Colonic mucosa (tissue), 4 donors: ENCODE measurements at regions not wholly inside any gene's neighbourhood (a gene's known extent, or its start where the extent isn't known, plus 50 kb on each side); places are given as distances from the start of the nearest gene placed in this dataset.

Experiments
- DNase-seq: peaks from one replicate; pipeline ENCODE4 v3.0.0-alpha.2; 2020
- H3K27ac ChIP-seq: fragments of 200-600 bp; one replicate; pipeline ENCODE4 v1.8.0; 2021
- H3K27me3 ChIP-seq: fragments of 200-600 bp; one replicate; pipeline ENCODE4 v1.8.0; 2021
- H3K36me3 ChIP-seq: fragments of 200-600 bp; one replicate; pipeline ENCODE4 v1.8.0; 2021
- H3K4me1 ChIP-seq: fragments of 200-600 bp; one replicate; pipeline ENCODE4 v1.8.0; 2021; ENCODE audit warnings: mild to moderate bottlenecking
- H3K4me3 ChIP-seq: fragments of 200-600 bp; one replicate; pipeline ENCODE4 v1.8.0; 2021
- H3K9ac ChIP-seq, 2 donors: one replicate each; pipeline ENCODE4 v1.7.0; 2013; ENCODE audit warnings: control low read depth in 2 of 2, low read depth in 2 of 2, low read length in 2 of 2
- H3K9me3 ChIP-seq: fragments of 200-600 bp; one replicate; pipeline ENCODE4 v1.8.0; 2021
- intact Hi-C: fragments of 100-400 bp; cut with DNase I; formaldehyde crosslinking; loops from one replicate; pipeline ENCODE4 v1.14.1; 2022
- TF ChIP-seq, protein P1 (sequence below): fragments of 200-600 bp; IDR thresholded peaks from one replicate; pipeline ENCODE4 v1.8.0; 2022; ENCODE audit warnings: antibody characterized with exemption, mild to moderate bottlenecking
- donor health status: healthy.
- donor health status: DM: no; HTN: no; CAD: no.
- donor health status: DM: no; HTN: no; CAD: no.

- Histone ChIP-seq H3K27me3 (no peaks in the 10 kb centered on the region), H3K27ac (no peak overlapping the region), H3K36me3 (no peaks in the 10 kb centered on the region), H3K4me1 (no peaks in the 10 kb centered on the region), H3K9ac (no peak overlapping the region), H3K9me3 (no peaks in the 10 kb centered on the region), H3K4me3 (no peak overlapping the region)
- intact Hi-C loops, result no loop called here
- TF ChIP-seq, protein P1, sequence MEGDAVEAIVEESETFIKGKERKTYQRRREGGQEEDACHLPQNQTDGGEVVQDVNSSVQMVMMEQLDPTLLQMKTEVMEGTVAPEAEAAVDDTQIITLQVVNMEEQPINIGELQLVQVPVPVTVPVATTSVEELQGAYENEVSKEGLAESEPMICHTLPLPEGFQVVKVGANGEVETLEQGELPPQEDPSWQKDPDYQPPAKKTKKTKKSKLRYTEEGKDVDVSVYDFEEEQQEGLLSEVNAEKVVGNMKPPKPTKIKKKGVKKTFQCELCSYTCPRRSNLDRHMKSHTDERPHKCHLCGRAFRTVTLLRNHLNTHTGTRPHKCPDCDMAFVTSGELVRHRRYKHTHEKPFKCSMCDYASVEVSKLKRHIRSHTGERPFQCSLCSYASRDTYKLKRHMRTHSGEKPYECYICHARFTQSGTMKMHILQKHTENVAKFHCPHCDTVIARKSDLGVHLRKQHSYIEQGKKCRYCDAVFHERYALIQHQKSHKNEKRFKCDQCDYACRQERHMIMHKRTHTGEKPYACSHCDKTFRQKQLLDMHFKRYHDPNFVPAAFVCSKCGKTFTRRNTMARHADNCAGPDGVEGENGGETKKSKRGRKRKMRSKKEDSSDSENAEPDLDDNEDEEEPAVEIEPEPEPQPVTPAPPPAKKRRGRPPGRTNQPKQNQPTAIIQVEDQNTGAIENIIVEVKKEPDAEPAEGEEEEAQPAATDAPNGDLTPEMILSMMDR, result no peak
- no peak for DNase-seq
Observed at GRCh38 chr6:91130126-91130525, 543.3 kb upstream of the MAP3K7 start.

- Histone ChIP-seq H3K36me3 (no peaks in the 10 kb centered on the region), H3K9ac (no peak overlapping the region), H3K27me3 (no peaks in the 10 kb centered on the region), H3K4me3 (no peak overlapping the region), H3K27ac (no peak overlapping the region), H3K9me3 (no peaks in the 10 kb centered on the region), H3K4me1 (no peaks in the 10 kb centered on the region)
- intact Hi-C loops, result no loop called here
- TF ChIP-seq, protein P1, result no peak
- no peak for DNase-seq
Observed at GRCh38 chr6:91127752-91128151, 540.9 kb upstream of the MAP3K7 start.

- H3K9me3 ChIP-seq, result no peaks in the 10 kb centered on the region
- no peak for DNase-seq
- H3K27me3 ChIP-seq, result no peaks in the 10 kb centered on the region
- no peak overlapping the region for H3K4me3 ChIP-seq
- no peaks in the 10 kb centered on the region for H3K4me1 ChIP-seq
- no peaks in the 10 kb centered on the region for H3K36me3 ChIP-seq
- TF ChIP-seq, protein P1, result no peak
- H3K27ac ChIP-seq, result no peak overlapping the region
- no peak overlapping the region for H3K9ac ChIP-seq
- intact Hi-C loops, result no loop called here
Observed at GRCh38 chr6:91126876-91127275, 540.0 kb upstream of the MAP3K7 start.

- H3K27ac ChIP-seq, result no peak overlapping the region
- H3K36me3 ChIP-seq, result no peaks in the 10 kb centered on the region
- H3K27me3 ChIP-seq, result no peaks in the 10 kb centered on the region
- DNase-seq, result no peak
- TF ChIP-seq, protein P1, result no peak
- H3K9ac ChIP-seq, result no peak overlapping the region
- intact Hi-C loops, result no loop called here
- no peaks in the 10 kb centered on the region for H3K4me1 ChIP-seq
- H3K9me3 ChIP-seq, result no peaks in the 10 kb centered on the region
- H3K4me3 ChIP-seq, result no peak overlapping the region
Observed at GRCh38 chr6:91117550-91117949, 530.7 kb upstream of the MAP3K7 start.

- Histone ChIP-seq H3K9me3 (no peaks in the 10 kb centered on the region), H3K9ac (no peak overlapping the region), H3K4me1 (no peaks in the 10 kb centered on the region), H3K4me3 (no peak overlapping the region), H3K36me3 (no peaks in the 10 kb centered on the region), H3K27me3 (no peaks in the 10 kb centered on the region), H3K27ac (no peak overlapping the region)
- TF ChIP-seq, protein P1, result no peak
- DNase-seq, result no peak
- intact Hi-C loops, result no loop called here
Observed at GRCh38 chr6:91114123-91114708, 527.3 kb upstream of the MAP3K7 start.
